ENCODE measurements at regions not wholly inside any gene's neighbourhood (a gene's known extent, or its start where the extent isn't known, plus 50 kb on each side); places are given as distances from the start of the nearest gene placed in this dataset.

DNA sequence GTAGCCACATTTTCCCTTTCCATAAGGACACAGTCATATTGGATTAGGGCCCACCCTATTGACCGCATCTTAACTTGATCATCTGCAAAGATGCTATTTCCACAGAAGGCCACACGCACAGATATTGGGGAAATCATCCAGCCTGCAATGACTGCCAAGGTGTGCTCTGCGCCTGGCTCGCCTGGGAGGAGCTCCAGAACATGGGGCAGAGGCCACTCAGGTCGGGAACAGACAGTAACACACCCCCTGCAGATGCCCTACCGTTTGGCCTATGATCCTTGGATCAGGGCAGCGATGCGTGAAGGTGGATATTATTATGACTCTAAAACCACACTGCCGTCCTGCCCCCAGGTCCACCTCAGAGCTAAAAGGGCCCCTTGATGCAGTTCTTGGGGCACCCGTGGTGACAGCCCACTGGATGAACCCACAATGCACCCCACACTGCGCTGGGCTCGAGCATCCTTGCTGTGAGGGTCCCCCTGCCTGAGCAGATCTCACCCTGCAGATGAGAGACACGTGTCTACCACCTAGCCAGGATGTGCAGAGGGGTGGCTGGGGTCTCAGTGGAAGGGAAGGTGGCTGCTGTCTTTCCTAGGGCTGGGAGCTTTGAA is 72.9 kb upstream of the ZNF516 start:
- no peak for DNase-seq

DNA sequence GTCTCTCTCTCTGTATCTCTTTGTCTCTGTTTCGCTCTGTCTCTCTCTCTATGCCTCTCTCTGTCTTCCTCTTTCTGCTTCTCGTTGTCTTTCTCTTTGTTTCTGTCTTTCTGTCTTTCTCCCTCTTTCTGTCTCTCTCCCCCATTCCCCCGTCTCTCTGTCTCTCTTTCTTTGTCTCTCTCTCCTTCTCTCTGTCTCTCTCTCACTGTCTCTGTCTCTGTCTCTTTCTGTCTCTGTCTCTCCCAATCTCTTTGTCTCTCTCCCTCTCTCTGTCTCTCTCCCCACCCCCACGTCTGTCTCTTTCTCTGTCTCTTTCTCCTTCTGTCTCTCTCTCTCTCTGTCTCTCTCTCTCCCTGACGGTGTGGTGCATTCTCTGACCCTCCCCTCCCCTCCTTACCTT is 71.9 kb upstream of the ZNF516 start:
- no peak for DNase-seq

- peak; percentile 72 for DNase-seq
Measured at GRCh38 chr18:76565238-76566173, 70.5 kb upstream of the ZNF516 start.

DNA sequence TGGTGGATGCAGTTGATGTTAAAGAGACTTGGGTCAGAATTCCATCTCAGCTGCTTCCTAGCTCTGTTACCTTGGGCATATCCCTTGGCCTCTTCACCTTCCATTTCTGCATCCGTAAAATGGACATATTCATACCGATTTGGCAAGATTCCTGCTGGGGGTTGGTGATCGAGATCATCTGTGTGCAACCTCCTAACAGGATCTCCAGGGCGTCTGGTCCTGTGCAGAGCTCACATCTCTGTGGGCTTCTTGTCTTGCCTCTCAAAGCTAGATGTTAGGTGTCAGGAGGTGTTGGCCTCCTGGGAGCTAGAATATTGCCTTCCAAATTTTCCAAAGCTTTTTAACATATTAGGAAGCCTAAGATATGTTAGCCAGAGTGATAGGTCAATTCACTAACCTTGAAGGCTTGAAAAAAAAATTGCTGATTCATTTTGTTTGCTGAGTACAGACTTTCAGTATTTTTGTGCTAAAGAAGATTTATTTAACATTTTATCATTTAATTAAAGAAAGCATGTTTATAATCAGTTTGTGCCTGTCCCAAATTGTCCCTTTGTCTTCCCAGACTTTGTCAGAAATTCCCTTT is 69.7 kb upstream of the ZNF516 start:
- DNase-seq = no peak

DNA sequence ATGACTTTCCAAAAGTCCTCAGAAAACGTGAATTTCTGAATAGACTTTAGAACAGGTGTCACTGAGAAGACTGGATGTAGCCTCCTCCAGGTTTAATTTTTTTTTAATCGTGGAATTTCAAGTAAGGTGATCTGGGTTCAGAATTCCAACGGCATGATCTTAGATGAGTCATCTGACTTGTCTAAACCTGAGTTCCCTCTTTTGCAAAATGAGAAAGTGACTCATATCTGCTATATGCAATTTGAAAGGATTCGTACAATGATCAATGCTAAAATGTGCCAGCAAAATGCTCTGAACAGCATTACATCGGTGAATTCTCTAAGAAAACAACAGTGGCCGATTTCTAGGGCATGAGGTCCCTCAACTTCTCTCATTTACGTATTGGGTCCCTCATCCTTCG is 69.1 kb upstream of the ZNF516 start:
- DNase-seq = no peak

DNA sequence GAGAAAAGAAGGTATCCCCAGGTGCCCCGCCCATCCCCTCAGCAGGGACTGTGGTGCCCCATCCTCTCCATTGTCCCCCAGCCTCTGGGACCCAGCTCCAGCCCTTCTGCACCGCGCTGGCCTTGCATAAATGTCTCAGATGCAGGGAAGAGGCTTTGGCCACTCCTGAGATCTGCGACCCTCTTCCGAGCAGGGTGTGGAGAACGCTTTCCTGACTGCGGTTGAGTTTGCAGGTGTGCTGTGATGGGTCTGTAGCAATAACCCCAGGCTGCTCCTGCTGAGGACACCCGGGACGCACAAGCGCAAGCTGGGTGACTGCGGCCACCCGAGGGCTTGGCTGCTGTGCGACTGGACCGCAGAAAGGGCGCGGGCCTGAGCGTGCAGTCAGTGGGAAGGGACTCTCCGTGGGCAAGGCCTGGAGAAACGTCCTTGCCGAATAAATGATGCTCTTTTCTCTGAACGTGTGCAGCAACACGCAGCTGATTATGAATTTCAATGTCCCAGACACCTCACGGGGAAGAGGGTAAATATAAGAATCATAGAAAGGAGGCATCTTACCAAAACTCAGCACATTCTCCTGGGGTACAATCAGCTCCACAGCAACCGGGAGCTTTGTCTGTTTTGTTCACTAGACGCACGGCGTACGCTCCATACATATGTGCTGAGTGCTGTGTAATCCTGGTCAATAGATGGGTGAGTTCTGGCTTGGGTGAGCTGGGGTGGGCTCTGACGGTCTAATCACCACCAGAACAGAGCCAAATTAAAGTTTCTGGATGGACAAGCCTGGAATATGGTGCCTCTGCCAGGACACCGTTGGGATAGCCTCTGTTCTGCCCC is 67.5 kb upstream of the ZNF516 start:
- DNase-seq = no peak

GRCh38 chr18:76558881-76559667 is 64.0 kb upstream of the ZNF516 start:
- no peak for DNase-seq

DNA sequence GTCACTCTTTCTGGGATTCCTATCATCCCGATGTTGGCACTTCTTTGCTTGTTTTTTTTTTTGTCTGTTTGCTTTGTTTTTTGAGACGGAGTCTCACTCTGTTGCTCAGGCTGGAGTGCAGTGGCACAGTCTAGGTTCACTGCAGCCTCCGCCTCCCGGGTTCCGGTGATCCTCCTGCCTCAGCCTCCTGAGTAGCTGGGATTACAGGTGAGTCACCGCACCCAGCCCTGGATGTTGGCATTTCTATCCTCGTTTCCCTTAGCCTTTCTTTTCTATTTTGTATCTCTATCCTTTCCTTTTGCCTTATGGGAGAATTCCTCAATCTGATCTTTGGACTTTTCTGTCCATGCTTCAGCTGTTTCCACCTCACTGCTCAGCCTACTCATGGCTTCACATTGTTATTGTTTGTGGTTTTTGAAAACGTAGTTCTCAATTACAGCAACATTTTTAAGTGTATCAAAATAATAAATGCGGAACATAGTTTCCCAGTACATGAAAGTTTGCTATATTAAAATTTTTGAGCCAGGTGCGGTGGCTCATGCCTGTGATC is 62.1 kb upstream of the ZNF516 start:
- DNase-seq = no peak

DNA sequence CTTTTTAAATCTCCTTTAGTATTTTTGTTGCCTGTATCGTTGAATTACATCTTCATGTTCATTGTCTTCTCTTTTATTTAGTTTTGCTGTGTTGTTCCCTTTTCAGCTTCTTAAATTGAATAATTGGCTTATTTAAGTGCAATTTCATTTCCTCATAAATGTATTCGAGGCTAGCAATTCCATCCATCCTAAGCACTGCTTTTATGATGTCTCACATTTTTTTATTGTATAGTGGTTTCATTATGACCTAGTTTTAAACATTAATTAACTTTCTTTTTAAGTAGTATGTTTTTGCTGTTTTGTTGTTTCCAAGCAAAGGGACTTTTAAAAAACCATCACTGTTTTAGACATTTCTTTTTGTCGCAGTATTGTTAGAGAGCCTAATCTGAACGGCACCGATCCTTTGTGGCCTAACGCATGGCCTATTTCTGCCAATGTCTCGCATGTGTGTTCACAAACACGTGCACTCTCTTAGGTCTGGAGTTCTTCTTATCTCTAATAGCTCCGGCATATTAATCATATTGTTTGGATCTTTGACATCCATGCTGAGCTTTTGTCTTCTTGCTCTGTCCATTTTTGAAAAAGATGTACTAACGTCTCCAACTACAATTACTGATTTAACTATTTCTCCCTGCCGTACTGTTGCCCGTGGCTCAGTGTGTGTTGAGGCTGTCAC is 59.6 kb upstream of the ZNF516 start:
- no peak for DNase-seq

GRCh38 chr18:76553715-76554546 is 58.9 kb upstream of the ZNF516 start:
- no peak for DNase-seq

- DNase-seq = no peak
Measured at GRCh38 chr18:76548541-76548940, 53.5 kb upstream of the ZNF516 start.

DNA sequence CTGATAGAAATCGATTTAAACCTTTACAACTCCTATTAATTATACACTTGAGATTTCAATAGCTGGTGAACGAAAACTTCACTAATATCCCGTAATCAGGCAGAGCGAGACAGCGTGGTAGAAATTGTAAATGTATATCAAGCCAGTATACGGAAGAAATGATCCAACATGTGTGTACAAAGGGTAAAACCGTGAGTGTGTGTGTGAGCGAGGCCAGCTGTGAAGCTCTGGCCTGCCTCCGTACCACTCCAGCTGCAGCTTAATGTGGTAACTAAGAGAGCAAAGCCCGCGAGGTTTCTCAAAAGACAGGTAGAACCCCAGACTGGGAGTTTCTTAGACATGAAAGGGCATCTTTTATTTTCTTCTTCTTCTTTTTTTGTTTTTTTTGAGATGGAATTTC is 52.3 kb upstream of the ZNF516 start:
- DNase-seq = no peak

GRCh38 chr18:76546436-76546835 is 51.4 kb upstream of the ZNF516 start:
- DNase-seq = no peak

GRCh38 chr18:76546088-76546435 is 51.0 kb upstream of the ZNF516 start:
- DNase-seq = no peak

- no peak for DNase-seq
Measured at GRCh38 chr18:76545433-76546087, 50.5 kb upstream of the ZNF516 start.

DNA sequence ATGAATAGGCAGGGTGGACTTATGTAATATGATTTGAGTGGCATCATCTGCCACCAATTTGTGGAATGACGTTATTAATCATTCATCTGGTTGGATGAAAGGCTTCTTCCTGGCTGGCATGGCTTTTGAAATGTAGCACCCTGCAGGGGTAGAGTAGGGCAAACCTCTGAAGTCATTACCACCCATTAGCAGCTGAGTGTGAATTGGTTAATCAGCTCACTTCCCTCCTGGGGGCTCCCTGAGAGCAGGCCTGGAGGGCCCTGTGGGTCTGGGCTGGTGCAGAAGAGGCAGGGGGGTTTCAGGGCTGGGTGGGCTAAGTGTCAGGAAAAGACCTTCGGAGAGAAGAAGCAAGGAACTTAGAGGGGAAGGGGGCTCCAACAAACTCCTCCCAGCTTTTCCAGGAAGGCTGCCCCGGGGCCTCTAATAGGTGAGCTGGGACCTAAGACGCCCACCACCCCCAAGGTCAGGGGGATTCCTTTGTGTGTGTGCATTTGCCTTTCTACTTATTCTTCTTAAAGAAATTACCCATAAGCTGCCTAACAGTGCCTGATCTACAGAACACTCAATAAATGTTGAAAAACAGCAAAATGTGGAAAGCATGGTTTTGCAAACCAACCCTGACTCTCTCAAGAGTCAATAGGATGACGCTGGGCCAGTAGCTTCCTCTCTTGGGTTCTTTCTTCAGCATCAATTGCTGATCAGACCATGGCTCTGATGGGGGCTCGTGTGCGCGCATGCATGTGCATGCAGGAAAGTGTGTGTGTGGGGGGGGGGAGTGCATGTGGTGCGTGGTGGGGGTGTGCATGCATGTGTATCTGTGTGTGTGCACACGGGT is 49.7 kb upstream of the ZNF516 start:
- DNase-seq = no peak

Measured in DMS 273 treated with DMSO at 0.1 percent for 48 hours (cell line).